ENCODE measurements at regions not wholly inside any gene's neighbourhood (a gene's known extent, or its start where the extent isn't known, plus 50 kb on each side); places are given as distances from the start of the nearest gene placed in this dataset.
A peak's percentile ranks its signal among the peaks of the same experiment; 100 is the strongest.

DNA sequence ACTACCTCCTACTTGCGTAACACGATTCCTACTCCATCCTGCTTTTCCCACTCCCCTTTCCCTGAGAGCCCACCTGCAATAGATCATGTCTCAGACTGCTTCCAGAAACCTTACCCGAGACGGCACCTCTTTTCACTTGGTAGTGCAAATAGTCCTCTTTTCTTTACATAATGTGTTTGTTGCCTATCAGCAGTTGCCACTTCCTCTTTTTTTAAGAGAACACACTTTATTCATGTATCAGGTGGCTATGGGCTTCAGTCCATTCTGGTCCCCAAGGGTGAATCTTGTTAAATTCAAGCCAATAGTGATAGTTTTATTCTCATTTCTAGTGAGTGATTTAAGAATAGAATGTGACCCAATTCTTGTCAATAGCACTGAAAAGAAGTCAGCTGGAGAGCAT is 57.7 kb upstream of the FERMT1 start:
- DNase-seq = no peak

DNA sequence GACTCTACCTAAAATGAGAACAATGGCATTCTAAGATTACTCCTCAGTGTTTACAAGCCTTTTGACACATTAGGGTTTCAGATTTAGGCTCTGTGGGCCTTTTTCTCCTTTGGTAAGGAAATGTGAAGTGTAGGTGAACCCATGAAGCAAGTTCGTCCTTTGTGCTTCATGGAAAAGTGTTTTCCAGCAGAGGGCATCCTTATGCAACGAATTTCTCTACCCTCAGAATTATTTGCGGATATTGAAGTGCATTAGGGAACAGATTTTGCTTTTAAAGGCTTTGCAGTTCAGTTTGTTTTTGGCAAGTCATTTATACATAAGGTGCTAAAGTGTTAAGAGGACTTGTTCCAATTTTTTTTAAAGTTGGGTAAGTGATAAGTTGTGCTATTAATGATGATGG is 55.7 kb upstream of the FERMT1 start:
- peak; percentile 34 for DNase-seq

DNA sequence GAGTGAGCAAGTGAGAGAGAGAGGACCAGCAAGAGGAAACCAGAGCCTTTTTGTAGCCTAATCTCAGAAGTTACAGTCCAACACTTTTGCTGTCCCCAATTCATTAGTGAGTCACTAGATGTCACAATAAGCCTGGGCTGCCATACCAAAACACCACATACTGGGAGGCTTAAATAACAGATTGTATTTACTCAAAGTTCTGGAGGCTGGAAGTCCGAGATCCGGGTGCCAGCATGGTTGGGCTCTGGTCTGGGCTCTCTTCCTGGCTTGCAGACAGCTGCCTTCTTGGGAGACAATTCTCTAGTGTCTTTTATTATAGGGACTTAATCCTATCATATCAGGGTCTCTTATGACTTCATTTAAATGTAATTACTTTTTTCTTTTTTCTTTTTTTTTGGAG is 50.7 kb upstream of the FERMT1 start:
- DNase-seq = no peak
